OCI-LY3 (cell line): ENCODE measurements at regions not wholly inside any gene's neighbourhood (a gene's known extent, or its start where the extent isn't known, plus 50 kb on each side); places are given as distances from the start of the nearest gene placed in this dataset.

Source experiments
- CTCF ChIP-seq: fragments of 200-600, 300-600 bp; sonication (generic); IDR thresholded peaks from 2 replicates; pipeline ENCODE4 v1.5.1; 2014; ENCODE audit warnings: antibody characterized with exemption, low read length, low read depth
- EZH2phosphoT487 ChIP-seq: fragments of 200-600 bp; shearing (Covaris generic); IDR thresholded peaks from 2 replicates; pipeline ENCODE4 v1.6.1; 2018; ENCODE audit warnings: antibody characterized with exemption, mixed run types, low read depth

DNA sequence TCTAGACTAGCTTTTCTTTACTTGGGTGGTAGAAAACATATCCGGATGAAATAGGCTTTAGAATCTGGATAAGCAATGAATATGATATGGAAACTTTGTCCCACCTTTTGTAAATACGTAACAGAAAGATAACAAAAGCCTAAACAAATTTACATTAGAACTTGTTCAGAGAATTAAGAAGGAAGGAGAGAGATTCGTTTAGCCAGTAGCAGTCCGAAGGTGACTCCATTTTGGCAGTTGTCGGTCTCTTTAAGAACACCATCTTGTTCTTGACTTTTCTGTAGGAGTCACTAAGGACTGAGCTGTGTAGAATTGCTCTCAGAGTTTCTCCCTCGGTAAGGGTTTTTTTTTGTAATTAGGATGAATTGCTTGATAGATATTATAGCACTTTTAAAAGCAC is 475.1 kb downstream of the PCNX1 start:
- TF ChIP-seq CTCF (no peak), EZH2phosphoT487 (no peak)
